Keratinocyte (primary cell): ENCODE measurements at regions not wholly inside any gene's neighbourhood (a gene's known extent, or its start where the extent isn't known, plus 50 kb on each side); places are given as distances from the start of the nearest gene placed in this dataset.

Source experiments
- EZH2 ChIP-seq: IDR thresholded peaks from one replicate; pipeline ENCODE4 v1.6.1; 2012; ENCODE audit warnings: inconsistent platforms, mild to moderate bottlenecking, low read length, moderate library complexity
- TF ChIP-seq, protein P1 (sequence below), 3 experiments: IDR thresholded peaks in 1 of 3; conservative IDR thresholded peaks in 1 of 3; optimal IDR thresholded peaks in 1 of 3; 2 replicates in 2 of 3; 3 replicates in 1 of 3; pipeline versions ENCODE3 to v1.5.1; 2011; ENCODE audit warnings: low read length in 3 of 3, mild to moderate bottlenecking in 3 of 3, moderate library complexity in 2 of 3, control low read depth in 1 of 3, inconsistent platforms in 1 of 3; ENCODE audit not compliant: insufficient read depth in 2 of 3; ENCODE audit errors: extremely low read depth in 1 of 3

DNA sequence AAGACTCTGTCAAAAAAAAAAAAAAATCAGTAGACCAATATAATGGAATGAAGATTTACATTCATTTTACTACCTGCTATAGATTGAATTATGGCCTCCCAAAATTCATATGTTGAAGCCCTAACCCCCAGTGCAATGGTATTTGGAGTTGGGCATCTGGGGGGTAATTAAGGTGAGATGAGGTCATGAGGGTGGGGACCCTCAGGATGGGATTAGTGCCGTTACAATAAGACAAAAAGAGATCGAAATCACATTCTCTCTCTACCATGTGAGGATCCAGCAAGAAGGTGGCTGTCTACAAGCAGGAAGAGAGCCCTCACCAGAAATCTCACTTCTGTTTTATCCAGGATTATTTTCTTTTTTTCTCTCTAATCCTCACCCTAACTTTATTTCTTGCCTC is 100.6 kb upstream of the LOC128125822 start:
- TF ChIP-seq, protein P1, sequence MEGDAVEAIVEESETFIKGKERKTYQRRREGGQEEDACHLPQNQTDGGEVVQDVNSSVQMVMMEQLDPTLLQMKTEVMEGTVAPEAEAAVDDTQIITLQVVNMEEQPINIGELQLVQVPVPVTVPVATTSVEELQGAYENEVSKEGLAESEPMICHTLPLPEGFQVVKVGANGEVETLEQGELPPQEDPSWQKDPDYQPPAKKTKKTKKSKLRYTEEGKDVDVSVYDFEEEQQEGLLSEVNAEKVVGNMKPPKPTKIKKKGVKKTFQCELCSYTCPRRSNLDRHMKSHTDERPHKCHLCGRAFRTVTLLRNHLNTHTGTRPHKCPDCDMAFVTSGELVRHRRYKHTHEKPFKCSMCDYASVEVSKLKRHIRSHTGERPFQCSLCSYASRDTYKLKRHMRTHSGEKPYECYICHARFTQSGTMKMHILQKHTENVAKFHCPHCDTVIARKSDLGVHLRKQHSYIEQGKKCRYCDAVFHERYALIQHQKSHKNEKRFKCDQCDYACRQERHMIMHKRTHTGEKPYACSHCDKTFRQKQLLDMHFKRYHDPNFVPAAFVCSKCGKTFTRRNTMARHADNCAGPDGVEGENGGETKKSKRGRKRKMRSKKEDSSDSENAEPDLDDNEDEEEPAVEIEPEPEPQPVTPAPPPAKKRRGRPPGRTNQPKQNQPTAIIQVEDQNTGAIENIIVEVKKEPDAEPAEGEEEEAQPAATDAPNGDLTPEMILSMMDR (optimal IDR thresholded peaks at IDR 0.05 in 1 of 3, IDR thresholded peaks at IDR 0.05 in 1 of 3, conservative IDR thresholded peaks at IDR 0.05 in 1 of 3; ENCODE audit: extremely low read depth in 1 of 3, insufficient read depth in 2 of 3, low read length in 3 of 3), result no peak
- no peak for TF ChIP-seq EZH2
